ENCODE measurements at regions not wholly inside any gene's neighbourhood (a gene's known extent, or its start where the extent isn't known, plus 50 kb on each side); places are given as distances from the start of the nearest gene placed in this dataset.

DNA sequence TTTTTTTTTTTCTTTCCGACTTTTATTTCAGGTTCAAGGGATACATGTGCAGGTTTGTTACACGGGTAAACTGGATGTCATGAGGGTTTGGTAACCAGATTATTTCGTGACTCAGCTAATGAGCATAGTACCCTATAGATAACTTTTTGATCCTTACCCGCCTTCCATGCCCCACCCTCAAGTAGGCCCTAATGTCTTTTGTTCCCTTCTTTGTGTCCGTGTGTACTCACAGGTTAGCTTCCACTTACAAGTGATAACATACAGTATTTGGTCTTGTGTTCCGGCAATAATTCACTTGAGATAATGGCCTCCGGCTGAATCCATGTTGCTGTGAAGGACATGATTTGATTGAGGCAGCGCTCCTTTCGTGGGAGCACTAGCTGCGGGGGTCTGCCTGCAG is 402.8 kb upstream of the SGO1 start:
- 96% methylated on average over 9 of the region's 10 CpGs for WGBS (ENCODE audit: insufficient coverage)
- H3K36me3 ChIP-seq (ENCODE audit: control insufficient read depth in 4 of 4, insufficient read depth in 4 of 4, low read length in 3 of 4) = no peaks in the 10 kb centered on the region
- no peaks in the 10 kb centered on the region for H3K4me1 ChIP-seq (ENCODE audit: control extremely low read depth in 1 of 4, control insufficient read depth in 4 of 4, insufficient read depth in 4 of 4, low read length in 3 of 4)
- H3K4me3 ChIP-seq (ENCODE audit: control insufficient read depth in 1 of 7, extremely low read depth in 1 of 7, insufficient read depth in 4 of 7, low read depth in 2 of 7, low read length in 6 of 7) = no peak overlapping the region
- H3K27me3 ChIP-seq (replicated peaks in 2 of 5; ENCODE audit: control insufficient read depth in 4 of 5, insufficient read depth in 5 of 5, low read length in 4 of 5) = no peaks in the 10 kb centered on the region
- no peaks in the 10 kb centered on the region for H3K9me3 ChIP-seq (ENCODE audit: control extremely low read depth in 1 of 5, control insufficient read depth in 4 of 5, insufficient read depth in 2 of 5, low read depth in 1 of 5, low read length in 4 of 5)
- POLR2A ChIA-PET = no interaction called here
- no peak overlapping the region for H3K27ac ChIP-seq (ENCODE audit: insufficient read depth in 1 of 2, low read depth in 1 of 2, low read length in 2 of 2, poor library complexity in 1 of 2, severe bottlenecking in 2 of 2)
- CTCF ChIA-PET = no interaction called here
- DNase-seq = no peak

DNA sequence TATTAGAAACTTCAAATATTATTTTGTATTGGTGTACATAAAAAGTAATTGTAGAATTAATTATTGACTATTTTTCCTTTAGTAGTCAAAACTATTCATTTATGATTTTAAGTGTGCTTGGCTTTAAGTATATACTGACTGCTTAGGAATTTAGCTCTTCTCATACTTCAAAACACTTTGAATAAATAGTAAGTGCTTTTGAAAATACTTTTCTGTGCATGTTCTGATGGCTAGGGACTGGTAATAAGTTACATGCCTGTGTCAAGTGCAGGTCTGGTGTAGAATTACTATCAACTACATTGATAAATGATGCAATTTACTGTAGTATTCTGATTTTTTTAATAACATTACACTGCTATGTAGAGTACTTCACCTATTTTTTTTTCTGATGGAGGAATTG is 397.6 kb upstream of the SGO1 start:
- Histone ChIP-seq H3K4me1 (ENCODE audit: control extremely low read depth in 1 of 4, control insufficient read depth in 4 of 4, insufficient read depth in 4 of 4, low read length in 3 of 4) (no peaks in the 10 kb centered on the region), H3K27ac (ENCODE audit: insufficient read depth in 1 of 2, low read depth in 1 of 2, low read length in 2 of 2, poor library complexity in 1 of 2, severe bottlenecking in 2 of 2) (no peak overlapping the region), H3K27me3 (replicated peaks in 2 of 5; ENCODE audit: control insufficient read depth in 4 of 5, insufficient read depth in 5 of 5, low read length in 4 of 5) (no peaks in the 10 kb centered on the region), H3K9me3 (ENCODE audit: control extremely low read depth in 1 of 5, control insufficient read depth in 4 of 5, insufficient read depth in 2 of 5, low read depth in 1 of 5, low read length in 4 of 5) (no peaks in the 10 kb centered on the region), H3K4me3 (ENCODE audit: control insufficient read depth in 1 of 7, extremely low read depth in 1 of 7, insufficient read depth in 4 of 7, low read depth in 2 of 7, low read length in 6 of 7) (no peak overlapping the region), H3K36me3 (ENCODE audit: control insufficient read depth in 4 of 4, insufficient read depth in 4 of 4, low read length in 3 of 4) (no peaks in the 10 kb centered on the region)
- no peak for DNase-seq
- ChIA-PET CTCF (no interaction called here), POLR2A (no interaction called here)

DNA sequence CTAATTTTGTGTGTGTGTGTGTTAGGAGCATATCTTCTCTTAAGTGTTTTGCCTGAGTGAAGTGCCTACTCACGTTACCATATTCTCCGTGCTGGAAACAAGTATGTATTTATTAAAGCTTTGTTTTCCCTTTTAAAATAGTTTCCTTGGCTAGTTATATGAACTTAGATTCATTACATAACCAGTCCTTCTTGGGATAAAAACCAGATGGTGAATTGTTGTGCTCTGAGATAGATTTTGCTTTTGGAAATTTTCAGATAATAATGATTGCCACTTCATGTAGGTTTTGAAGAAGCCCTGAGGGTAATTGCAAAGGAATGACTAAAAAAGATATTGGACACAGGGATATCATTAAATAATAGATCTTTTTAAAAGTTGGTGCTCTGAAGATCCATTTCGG is 390.2 kb upstream of the SGO1 start:
- Histone ChIP-seq H3K27me3 (replicated peaks in 2 of 5; ENCODE audit: control insufficient read depth in 4 of 5, insufficient read depth in 5 of 5, low read length in 4 of 5) (no peaks in the 10 kb centered on the region), H3K4me1 (ENCODE audit: control extremely low read depth in 1 of 4, control insufficient read depth in 4 of 4, insufficient read depth in 4 of 4, low read length in 3 of 4) (no peaks in the 10 kb centered on the region), H3K36me3 (ENCODE audit: control insufficient read depth in 4 of 4, insufficient read depth in 4 of 4, low read length in 3 of 4) (no peaks in the 10 kb centered on the region), H3K4me3 (ENCODE audit: control insufficient read depth in 1 of 7, extremely low read depth in 1 of 7, insufficient read depth in 4 of 7, low read depth in 2 of 7, low read length in 6 of 7) (no peak overlapping the region), H3K9me3 (ENCODE audit: control extremely low read depth in 1 of 5, control insufficient read depth in 4 of 5, insufficient read depth in 2 of 5, low read depth in 1 of 5, low read length in 4 of 5) (no peaks in the 10 kb centered on the region), H3K27ac (ENCODE audit: insufficient read depth in 1 of 2, low read depth in 1 of 2, low read length in 2 of 2, poor library complexity in 1 of 2, severe bottlenecking in 2 of 2) (no peak overlapping the region)
- ChIA-PET POLR2A (no interaction called here), CTCF (no interaction called here)
- no peak for DNase-seq
- no CpG with 5 or more reads among the region's 3 CpGs for WGBS (ENCODE audit: insufficient coverage)

DNA sequence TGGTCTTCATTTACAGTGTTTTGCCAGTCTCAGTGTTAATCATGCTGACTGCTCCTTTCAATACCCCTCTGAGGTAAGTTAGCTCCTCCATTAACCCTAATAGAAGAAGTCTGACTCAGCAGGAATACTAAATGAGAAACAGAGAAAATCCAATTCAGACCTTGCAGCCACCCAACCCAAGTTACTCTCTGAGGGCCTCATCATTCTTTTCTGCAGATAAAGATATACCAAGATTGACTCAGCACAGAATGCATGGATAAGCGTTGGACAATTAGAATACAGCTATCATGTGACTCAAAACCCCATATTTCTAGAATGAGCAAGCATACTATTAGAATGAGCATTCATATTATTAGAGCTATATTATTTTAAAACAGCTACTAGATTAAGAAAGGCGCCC is 389.1 kb upstream of the SGO1 start:
- DNase-seq = no peak
- Histone ChIP-seq H3K4me3 (ENCODE audit: control insufficient read depth in 1 of 7, extremely low read depth in 1 of 7, insufficient read depth in 4 of 7, low read depth in 2 of 7, low read length in 6 of 7) (no peak overlapping the region), H3K9me3 (ENCODE audit: control extremely low read depth in 1 of 5, control insufficient read depth in 4 of 5, insufficient read depth in 2 of 5, low read depth in 1 of 5, low read length in 4 of 5) (no peaks in the 10 kb centered on the region), H3K36me3 (ENCODE audit: control insufficient read depth in 4 of 4, insufficient read depth in 4 of 4, low read length in 3 of 4) (no peaks in the 10 kb centered on the region), H3K27ac (ENCODE audit: insufficient read depth in 1 of 2, low read depth in 1 of 2, low read length in 2 of 2, poor library complexity in 1 of 2, severe bottlenecking in 2 of 2) (no peak overlapping the region), H3K27me3 (replicated peaks in 2 of 5; ENCODE audit: control insufficient read depth in 4 of 5, insufficient read depth in 5 of 5, low read length in 4 of 5) (no peaks in the 10 kb centered on the region), H3K4me1 (ENCODE audit: control extremely low read depth in 1 of 4, control insufficient read depth in 4 of 4, insufficient read depth in 4 of 4, low read length in 3 of 4) (no peaks in the 10 kb centered on the region)
- no CpG with 5 or more reads among the region's 2 CpGs for WGBS (ENCODE audit: insufficient coverage)
- ChIA-PET CTCF (no interaction called here), POLR2A (no interaction called here)

DNA sequence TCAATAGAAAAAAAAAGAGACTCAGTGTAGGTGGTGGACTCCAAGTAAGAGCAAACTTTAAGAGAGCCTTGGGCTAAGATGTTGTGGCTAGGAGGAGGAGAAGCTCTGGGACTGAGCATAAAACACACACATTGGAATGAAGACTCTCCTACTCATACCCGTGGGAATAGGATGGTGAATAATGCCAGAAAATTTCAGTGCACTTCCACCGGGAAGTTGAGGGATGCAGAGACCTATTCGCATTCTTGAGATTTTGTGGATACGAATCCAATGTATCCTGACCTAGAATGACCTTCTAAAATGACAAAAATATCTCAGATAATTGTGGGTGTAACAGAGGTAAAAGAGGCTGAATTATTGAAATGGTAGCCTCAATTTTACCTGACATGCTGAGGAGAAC is 388.7 kb upstream of the SGO1 start:
- no peaks in the 10 kb centered on the region for H3K9me3 ChIP-seq (ENCODE audit: control extremely low read depth in 1 of 5, control insufficient read depth in 4 of 5, insufficient read depth in 2 of 5, low read depth in 1 of 5, low read length in 4 of 5)
- no peaks in the 10 kb centered on the region for H3K27me3 ChIP-seq (replicated peaks in 2 of 5; ENCODE audit: control insufficient read depth in 4 of 5, insufficient read depth in 5 of 5, low read length in 4 of 5)
- 100% methylated on average over 3 of the region's 4 CpGs for WGBS (ENCODE audit: insufficient coverage)
- ChIA-PET CTCF (no interaction called here), POLR2A (no interaction called here)
- no peak for DNase-seq
- H3K36me3 ChIP-seq (ENCODE audit: control insufficient read depth in 4 of 4, insufficient read depth in 4 of 4, low read length in 3 of 4) = no peaks in the 10 kb centered on the region
- H3K4me3 ChIP-seq (ENCODE audit: control insufficient read depth in 1 of 7, extremely low read depth in 1 of 7, insufficient read depth in 4 of 7, low read depth in 2 of 7, low read length in 6 of 7) = no peak overlapping the region
- H3K4me1 ChIP-seq (ENCODE audit: control extremely low read depth in 1 of 4, control insufficient read depth in 4 of 4, insufficient read depth in 4 of 4, low read length in 3 of 4) = no peaks in the 10 kb centered on the region
- H3K27ac ChIP-seq (ENCODE audit: insufficient read depth in 1 of 2, low read depth in 1 of 2, low read length in 2 of 2, poor library complexity in 1 of 2, severe bottlenecking in 2 of 2) = no peak overlapping the region

DNA sequence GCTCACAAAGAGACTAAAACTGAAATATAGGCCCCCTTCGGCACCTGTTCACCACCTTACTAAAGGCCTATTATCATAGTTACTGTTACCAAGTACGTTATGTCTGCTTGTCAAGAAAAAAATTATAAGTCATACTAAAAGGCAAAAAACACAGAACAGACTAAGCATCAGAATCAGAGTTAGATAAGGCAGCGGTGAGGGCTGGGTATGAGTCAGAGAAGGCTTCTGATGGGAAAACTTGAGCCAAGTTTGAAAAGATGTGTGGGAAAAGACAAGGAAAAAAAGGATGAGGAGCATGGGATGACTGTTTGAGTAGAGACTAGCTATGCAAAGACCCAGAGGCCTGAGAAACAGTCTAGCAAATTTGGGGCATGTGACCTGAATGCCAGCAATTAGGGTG is 387.2 kb upstream of the SGO1 start:
- H3K4me3 ChIP-seq (ENCODE audit: control insufficient read depth in 1 of 7, extremely low read depth in 1 of 7, insufficient read depth in 4 of 7, low read depth in 2 of 7, low read length in 6 of 7) = no peak overlapping the region
- no peaks in the 10 kb centered on the region for H3K36me3 ChIP-seq (ENCODE audit: control insufficient read depth in 4 of 4, insufficient read depth in 4 of 4, low read length in 3 of 4)
- no peaks in the 10 kb centered on the region for H3K4me1 ChIP-seq (ENCODE audit: control extremely low read depth in 1 of 4, control insufficient read depth in 4 of 4, insufficient read depth in 4 of 4, low read length in 3 of 4)
- no peaks in the 10 kb centered on the region for H3K9me3 ChIP-seq (ENCODE audit: control extremely low read depth in 1 of 5, control insufficient read depth in 4 of 5, insufficient read depth in 2 of 5, low read depth in 1 of 5, low read length in 4 of 5)
- no peak for DNase-seq
- no peak overlapping the region for H3K27ac ChIP-seq (ENCODE audit: insufficient read depth in 1 of 2, low read depth in 1 of 2, low read length in 2 of 2, poor library complexity in 1 of 2, severe bottlenecking in 2 of 2)
- ChIA-PET CTCF (no interaction called here), POLR2A (no interaction called here)
- H3K27me3 ChIP-seq (replicated peaks in 2 of 5; ENCODE audit: control insufficient read depth in 4 of 5, insufficient read depth in 5 of 5, low read length in 4 of 5) = no peaks in the 10 kb centered on the region
- WGBS (ENCODE audit: insufficient coverage) = 100% methylated on average over 1 of the region's 3 CpGs

DNA sequence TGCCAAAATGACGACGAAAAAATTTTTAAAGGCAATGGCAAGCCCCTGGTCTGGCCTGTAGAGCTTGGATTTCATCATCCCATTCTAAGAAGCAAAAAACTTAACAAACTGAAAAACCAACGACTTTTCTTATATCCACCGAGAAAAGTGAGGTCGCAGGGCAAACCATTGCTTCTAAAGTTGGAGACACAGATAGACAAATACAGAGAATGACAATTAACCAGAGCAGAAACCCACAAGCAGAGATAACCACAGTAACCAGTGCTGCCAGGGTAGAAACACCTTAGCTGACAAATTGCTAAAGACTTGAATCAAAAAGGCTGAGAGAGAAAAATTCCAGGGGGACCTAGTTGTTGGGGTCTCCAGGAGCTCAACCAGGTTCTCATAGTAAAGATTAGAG is 386.5 kb upstream of the SGO1 start:
- H3K4me3 ChIP-seq (ENCODE audit: control insufficient read depth in 1 of 7, extremely low read depth in 1 of 7, insufficient read depth in 4 of 7, low read depth in 2 of 7, low read length in 6 of 7) = no peak overlapping the region
- no peaks in the 10 kb centered on the region for H3K4me1 ChIP-seq (ENCODE audit: control extremely low read depth in 1 of 4, control insufficient read depth in 4 of 4, insufficient read depth in 4 of 4, low read length in 3 of 4)
- no peaks in the 10 kb centered on the region for H3K36me3 ChIP-seq (ENCODE audit: control insufficient read depth in 4 of 4, insufficient read depth in 4 of 4, low read length in 3 of 4)
- 98% methylated on average over 5 of the region's 5 CpGs for WGBS (ENCODE audit: insufficient coverage)
- no peak for DNase-seq
- no peaks in the 10 kb centered on the region for H3K27me3 ChIP-seq (replicated peaks in 2 of 5; ENCODE audit: control insufficient read depth in 4 of 5, insufficient read depth in 5 of 5, low read length in 4 of 5)
- ChIA-PET POLR2A (no interaction called here), CTCF (no interaction called here)
- H3K9me3 ChIP-seq (ENCODE audit: control extremely low read depth in 1 of 5, control insufficient read depth in 4 of 5, insufficient read depth in 2 of 5, low read depth in 1 of 5, low read length in 4 of 5) = no peaks in the 10 kb centered on the region
- H3K27ac ChIP-seq (ENCODE audit: insufficient read depth in 1 of 2, low read depth in 1 of 2, low read length in 2 of 2, poor library complexity in 1 of 2, severe bottlenecking in 2 of 2) = no peak overlapping the region

DNA sequence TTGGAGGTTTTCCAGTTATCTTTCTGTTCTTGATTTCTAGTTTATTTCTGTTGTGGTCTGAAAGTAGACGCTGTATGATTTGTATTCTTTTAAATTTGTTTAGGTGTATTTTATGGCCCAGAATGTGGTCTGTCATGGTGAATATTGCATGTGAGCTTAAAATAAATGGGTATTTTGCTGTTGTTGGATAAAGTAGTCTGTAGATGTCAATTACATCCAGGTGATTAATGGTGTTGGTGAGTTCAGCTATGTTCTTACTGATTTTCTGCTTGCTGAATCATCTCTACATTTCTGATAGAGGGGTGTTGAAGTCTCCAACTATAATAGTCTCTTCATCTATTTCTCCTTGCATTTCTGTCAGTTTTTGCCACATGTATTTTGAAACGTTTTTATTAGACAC is 383.3 kb upstream of the SGO1 start:
- no peak for DNase-seq
- Histone ChIP-seq H3K27me3 (replicated peaks in 2 of 5; ENCODE audit: control insufficient read depth in 4 of 5, insufficient read depth in 5 of 5, low read length in 4 of 5) (no peaks in the 10 kb centered on the region), H3K4me1 (ENCODE audit: control extremely low read depth in 1 of 4, control insufficient read depth in 4 of 4, insufficient read depth in 4 of 4, low read length in 3 of 4) (no peaks in the 10 kb centered on the region), H3K27ac (ENCODE audit: insufficient read depth in 1 of 2, low read depth in 1 of 2, low read length in 2 of 2, poor library complexity in 1 of 2, severe bottlenecking in 2 of 2) (no peak overlapping the region), H3K36me3 (ENCODE audit: control insufficient read depth in 4 of 4, insufficient read depth in 4 of 4, low read length in 3 of 4) (no peaks in the 10 kb centered on the region), H3K9me3 (ENCODE audit: control extremely low read depth in 1 of 5, control insufficient read depth in 4 of 5, insufficient read depth in 2 of 5, low read depth in 1 of 5, low read length in 4 of 5) (no peaks in the 10 kb centered on the region), H3K4me3 (ENCODE audit: control insufficient read depth in 1 of 7, extremely low read depth in 1 of 7, insufficient read depth in 4 of 7, low read depth in 2 of 7, low read length in 6 of 7) (no peak overlapping the region)
- CTCF ChIA-PET = no interaction called here
- POLR2A ChIA-PET = no interaction called here
- WGBS (ENCODE audit: insufficient coverage) = 100% methylated on average over 1 of the region's 2 CpGs
